Fibroblast of the aortic adventitia (primary cell): ENCODE measurements at regions not wholly inside any gene's neighbourhood (a gene's known extent, or its start where the extent isn't known, plus 50 kb on each side); places are given as distances from the start of the nearest gene placed in this dataset.
A peak's percentile ranks its signal among the peaks of the same experiment; 100 is the strongest.

Source experiments
- DNase-seq: peaks from one replicate; pipeline ENCODE4 v3.0.0-alpha.2; 2010; ENCODE audit warnings: low read depth
- H3K4me3 ChIP-seq: 2 replicates; pipeline ENCODE4 v1.5.1; 2011; ENCODE audit warnings: low read depth, mild to moderate bottlenecking, control low read depth, low read length, moderate library complexity
- TF ChIP-seq, protein P1 (sequence below): IDR thresholded peaks from 2 replicates; pipeline ENCODE4 v1.5.1; 2011; ENCODE audit warnings: mild to moderate bottlenecking, low read length, control low read depth, inconsistent platforms; ENCODE audit not compliant: insufficient read depth

DNA sequence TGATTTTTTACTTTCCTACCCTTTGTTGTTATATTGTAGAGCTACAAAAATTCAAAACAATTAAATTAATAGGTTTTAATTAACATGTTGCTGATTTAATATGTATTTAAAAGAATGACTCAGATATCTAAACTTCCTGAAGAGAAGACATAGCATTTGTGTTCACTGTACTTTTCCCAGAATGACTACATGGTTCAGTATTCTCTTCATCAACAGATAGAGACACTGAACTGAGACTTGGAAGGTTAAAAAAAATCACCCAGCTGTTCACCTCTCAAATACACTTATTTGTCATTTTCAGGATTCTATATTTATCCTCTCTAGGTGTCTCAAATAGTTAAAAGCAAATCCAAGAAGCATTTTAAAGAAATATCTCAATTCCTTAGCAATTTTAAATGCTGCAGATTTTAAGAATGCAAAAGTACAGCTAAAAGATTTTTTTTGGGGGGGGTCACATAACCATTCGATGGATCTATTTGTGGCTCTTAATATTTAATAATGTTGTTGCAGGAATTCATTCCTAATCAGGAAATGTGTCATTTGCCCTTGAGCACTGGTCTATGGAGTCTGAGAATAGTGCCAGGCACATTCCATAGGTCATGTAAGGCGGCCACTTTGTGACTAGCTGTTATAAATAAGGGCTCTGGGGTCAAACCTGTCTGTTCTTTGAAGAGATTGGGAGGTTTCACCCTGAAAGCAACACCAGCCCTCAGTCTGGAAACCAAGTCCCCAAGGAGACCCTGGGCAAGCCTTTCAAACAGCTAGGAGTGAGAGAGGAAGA is 463.1 kb downstream of the NR2F1-AS1 start:
- no peak for DNase-seq
- TF ChIP-seq, protein P1, sequence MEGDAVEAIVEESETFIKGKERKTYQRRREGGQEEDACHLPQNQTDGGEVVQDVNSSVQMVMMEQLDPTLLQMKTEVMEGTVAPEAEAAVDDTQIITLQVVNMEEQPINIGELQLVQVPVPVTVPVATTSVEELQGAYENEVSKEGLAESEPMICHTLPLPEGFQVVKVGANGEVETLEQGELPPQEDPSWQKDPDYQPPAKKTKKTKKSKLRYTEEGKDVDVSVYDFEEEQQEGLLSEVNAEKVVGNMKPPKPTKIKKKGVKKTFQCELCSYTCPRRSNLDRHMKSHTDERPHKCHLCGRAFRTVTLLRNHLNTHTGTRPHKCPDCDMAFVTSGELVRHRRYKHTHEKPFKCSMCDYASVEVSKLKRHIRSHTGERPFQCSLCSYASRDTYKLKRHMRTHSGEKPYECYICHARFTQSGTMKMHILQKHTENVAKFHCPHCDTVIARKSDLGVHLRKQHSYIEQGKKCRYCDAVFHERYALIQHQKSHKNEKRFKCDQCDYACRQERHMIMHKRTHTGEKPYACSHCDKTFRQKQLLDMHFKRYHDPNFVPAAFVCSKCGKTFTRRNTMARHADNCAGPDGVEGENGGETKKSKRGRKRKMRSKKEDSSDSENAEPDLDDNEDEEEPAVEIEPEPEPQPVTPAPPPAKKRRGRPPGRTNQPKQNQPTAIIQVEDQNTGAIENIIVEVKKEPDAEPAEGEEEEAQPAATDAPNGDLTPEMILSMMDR, result no peak
- H3K4me3 ChIP-seq, result no peak overlapping the region

DNA sequence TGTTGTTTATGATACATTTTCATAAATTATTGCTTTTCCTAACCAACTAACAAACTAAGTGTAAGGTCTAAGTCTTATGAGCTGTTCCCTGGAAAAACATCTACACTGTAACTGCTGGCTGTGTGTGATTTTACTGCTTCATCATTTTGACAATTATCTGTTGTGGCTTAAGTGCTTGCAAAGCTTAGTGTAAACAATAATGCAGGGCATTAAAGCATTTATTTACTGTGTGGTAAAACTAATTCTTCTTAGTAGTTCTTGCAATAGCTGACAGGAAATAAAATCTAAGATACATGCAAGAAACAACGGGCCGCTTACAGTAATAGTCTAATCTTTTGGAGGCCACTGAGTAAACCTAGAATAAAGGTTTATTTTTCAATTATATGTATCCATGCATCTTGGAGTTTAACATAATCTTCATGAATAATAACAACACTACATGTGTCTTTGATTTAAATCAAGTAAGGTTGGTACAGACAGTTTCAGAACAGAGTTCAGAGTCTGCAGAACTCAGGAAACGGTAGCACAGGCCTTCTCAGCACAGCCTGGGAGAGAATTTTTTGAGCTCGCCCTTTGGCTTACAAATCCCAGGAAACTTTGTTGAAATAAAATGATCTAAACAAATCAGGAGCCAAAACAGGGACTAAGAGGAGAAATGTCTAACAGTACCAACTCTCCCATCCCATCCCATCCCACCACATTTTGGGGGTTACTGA is 473.1 kb downstream of the NR2F1-AS1 start:
- TF ChIP-seq, protein P1, result no peak
- no peak overlapping the region for H3K4me3 ChIP-seq
- DNase-seq, result no peak

- DNase-seq, result no peak
- TF ChIP-seq, protein P1, result no peak
- H3K4me3 ChIP-seq, result no peak overlapping the region
These were observed 473.9 kb downstream of the NR2F1-AS1 start for GRCh38 chr5:93107141-93107540.

DNA sequence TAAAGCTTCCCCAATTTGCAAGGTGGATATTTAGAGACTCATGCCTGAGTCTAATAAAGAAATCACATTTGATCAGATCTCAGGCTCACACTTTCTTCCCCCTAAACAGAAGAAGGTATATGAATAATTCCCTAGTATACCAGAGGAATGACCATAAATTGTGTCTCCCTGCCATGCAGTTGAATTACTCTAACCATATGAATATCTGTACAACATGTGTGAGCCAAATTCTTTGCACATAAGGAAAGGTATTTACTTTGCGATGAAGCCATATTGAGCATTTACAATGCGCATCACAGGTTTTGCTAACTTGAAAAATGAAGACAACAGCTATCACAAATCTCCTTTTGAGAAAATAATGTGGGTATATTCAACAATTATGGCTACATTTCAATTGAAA is 479.4 kb downstream of the NR2F1-AS1 start:
- no peak overlapping the region for H3K4me3 ChIP-seq
- no peak for DNase-seq
- TF ChIP-seq, protein P1, result no peak

DNA sequence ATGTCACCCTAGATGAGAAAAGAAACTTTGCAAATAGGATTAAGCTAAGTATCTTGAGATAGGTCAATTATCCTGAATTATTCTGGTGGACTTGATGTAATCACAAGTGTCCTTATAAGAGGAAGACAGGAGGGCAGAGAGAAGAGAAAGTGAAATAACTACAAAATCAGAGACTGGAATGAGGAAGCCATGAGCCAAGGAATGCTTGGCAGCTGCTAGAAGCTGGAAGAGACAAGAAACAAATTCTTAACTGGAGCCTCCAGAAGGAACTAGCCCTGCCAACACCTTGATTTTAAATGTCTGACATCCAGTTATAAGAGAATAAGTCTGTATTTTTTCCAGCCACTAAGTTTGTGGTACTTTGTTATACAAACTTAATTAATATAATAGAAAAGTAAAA is 480.0 kb downstream of the NR2F1-AS1 start:
- DNase-seq, result peak; percentile 65
- H3K4me3 ChIP-seq, result no peak overlapping the region
- TF ChIP-seq, protein P1, result no peak

- TF ChIP-seq, protein P1, result no peak
- peak; percentile 51 for DNase-seq
- no peak overlapping the region for H3K4me3 ChIP-seq
These were observed 480.6 kb downstream of the NR2F1-AS1 start for GRCh38 chr5:93100428-93100827.
